ENCODE measurements at regions not wholly inside any gene's neighbourhood (a gene's known extent, or its start where the extent isn't known, plus 50 kb on each side); places are given as distances from the start of the nearest gene placed in this dataset.

DNA sequence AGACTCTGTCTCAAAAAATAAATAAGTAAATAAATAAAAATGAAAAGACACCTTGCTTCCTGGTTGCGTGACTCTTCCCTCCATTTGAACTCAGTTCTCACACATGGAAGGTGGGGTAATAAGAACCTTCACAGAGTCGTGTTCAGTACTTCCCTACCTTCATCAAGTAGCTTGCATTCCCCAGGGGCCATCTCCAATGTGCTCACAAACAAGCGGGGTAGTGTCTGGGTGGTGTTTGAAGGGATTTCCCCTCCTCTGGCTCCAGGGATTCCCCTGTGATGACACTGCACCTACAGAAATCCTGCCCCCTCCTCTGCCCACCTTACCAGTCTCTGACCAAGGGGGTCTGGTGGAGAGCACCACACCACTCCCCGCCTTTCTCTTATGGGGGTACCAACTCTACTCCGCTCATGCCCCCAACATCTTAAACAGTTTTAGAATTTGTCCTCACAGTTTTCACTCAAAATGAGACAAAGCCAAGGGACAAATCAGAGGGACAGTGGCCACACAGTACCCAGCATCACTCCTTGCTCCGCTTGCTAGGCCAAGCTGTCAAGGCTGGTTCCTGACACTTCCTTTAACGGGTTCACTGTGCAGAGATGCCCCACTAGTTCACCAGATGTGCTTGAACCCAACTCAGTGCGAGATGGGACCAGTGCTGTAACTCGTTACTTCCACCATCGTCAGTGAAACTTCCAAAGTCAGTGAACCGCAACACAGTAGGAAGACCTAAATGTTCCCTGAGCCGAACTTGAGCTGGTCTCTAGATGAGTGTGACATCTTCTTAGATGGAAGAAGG, 69.1 kb downstream of the COPRS start:
- Histone ChIP-seq H4K5ac (ENCODE audit: low read length) (no peak overlapping the region), H3K27ac (ENCODE audit: low read depth, low read length) (no peak overlapping the region), H4K8ac (ENCODE audit: low read depth, low read length) (no peak overlapping the region), H3K4me2 (ENCODE audit: low read length) (no peak overlapping the region), H3K36me3 (ENCODE audit: control insufficient read depth, insufficient read depth, low read length) (no peaks in the 10 kb centered on the region), H3K56ac (ENCODE audit: low read length) (no peak overlapping the region), H3K4ac (ENCODE audit: low read depth, low read length) (no peak overlapping the region), H3K79me2 (ENCODE audit: control insufficient read depth, insufficient read depth, low read length) (no peaks in the 10 kb centered on the region), H3K23ac (ENCODE audit: low read length) (no peak overlapping the region), H3K79me1 (ENCODE audit: low read length) (no peaks in the 10 kb centered on the region), H2BK15ac (replicated peaks; ENCODE audit: low read depth) (no peak overlapping the region), H3K18ac (ENCODE audit: low read length) (no peak overlapping the region), H3K4me3 (ENCODE audit: low read length) (no peak overlapping the region), H2BK5ac (ENCODE audit: low read length) (no peak overlapping the region), H3K9ac (ENCODE audit: low read length) (no peak overlapping the region), H3K4me1 (ENCODE audit: control insufficient read depth, low read depth, low read length) (no peaks in the 10 kb centered on the region), H2BK120ac (ENCODE audit: low read depth, low read length) (no peak overlapping the region), H2AK5ac (ENCODE audit: low read length) (no peak overlapping the region), H3K27me3 (ENCODE audit: insufficient read depth, low read length, poor library complexity) (no peaks in the 10 kb centered on the region)
- DNase-seq = no peak
- no CpG with 5 or more reads among the region's 12 CpGs for WGBS (ENCODE audit: extremely low coverage, insufficient coverage, low lambda C conversion rate)

DNA sequence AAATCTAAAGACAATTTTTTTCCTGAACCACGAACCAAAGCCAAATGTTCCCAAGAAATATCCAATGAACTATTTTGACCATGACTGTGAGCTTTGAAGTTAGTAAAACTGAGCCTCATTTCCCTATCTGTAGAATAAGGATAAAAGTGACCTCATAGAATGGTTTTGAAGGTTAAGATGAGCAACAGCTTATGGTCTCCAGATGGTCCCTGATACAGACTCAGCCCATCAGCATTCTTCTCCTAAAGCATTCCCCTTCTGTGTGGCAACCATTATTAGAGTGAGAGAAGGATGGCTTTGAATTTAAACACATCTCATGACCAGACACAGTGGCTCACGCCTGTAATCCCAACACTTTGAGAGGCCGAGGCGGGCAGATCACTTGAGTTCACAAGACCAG, 70.1 kb downstream of the COPRS start:
- H3K27ac ChIP-seq (ENCODE audit: low read depth, low read length) = no peak overlapping the region
- WGBS (ENCODE audit: extremely low coverage, insufficient coverage, low lambda C conversion rate) = no CpG with 5 or more reads among the region's 4 CpGs

DNA sequence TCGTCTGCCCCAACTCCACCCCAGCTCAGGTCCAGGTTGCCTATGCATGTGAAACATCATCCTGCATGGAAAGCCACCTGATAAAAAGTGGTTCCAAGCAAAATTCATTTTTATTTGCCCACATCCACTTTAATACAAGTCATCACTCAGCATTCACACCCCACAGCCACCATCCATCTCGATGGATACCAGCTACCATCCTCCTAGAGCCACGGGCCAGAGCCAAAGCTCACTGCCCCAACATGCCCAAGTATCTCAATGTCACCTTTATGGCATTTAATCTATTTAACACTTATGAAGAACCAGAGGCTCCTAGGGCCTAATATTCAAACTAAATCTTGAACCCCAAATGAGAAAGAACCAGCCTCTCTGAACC, 70.5 kb downstream of the COPRS start:
- no peak overlapping the region for H3K4ac ChIP-seq (ENCODE audit: low read depth, low read length)
- H3K4me3 ChIP-seq (ENCODE audit: low read length) = no peak overlapping the region
- no peak overlapping the region for H3K56ac ChIP-seq (ENCODE audit: low read length)
- H3K27ac ChIP-seq (ENCODE audit: low read depth, low read length) = no peak overlapping the region
- no peak overlapping the region for H2BK15ac ChIP-seq (replicated peaks; ENCODE audit: low read depth)
- no peak overlapping the region for H4K8ac ChIP-seq (ENCODE audit: low read depth, low read length)
- no peak overlapping the region for H3K18ac ChIP-seq (ENCODE audit: low read length)
- H3K23ac ChIP-seq (ENCODE audit: low read length) = no peak overlapping the region
- H3K79me1 ChIP-seq (ENCODE audit: low read length) = no peaks in the 10 kb centered on the region
- no peak overlapping the region for H3K4me2 ChIP-seq (ENCODE audit: low read length)
- no peak for DNase-seq
- H3K9ac ChIP-seq (ENCODE audit: low read length) = no peak overlapping the region
- no peak overlapping the region for H4K5ac ChIP-seq (ENCODE audit: low read length)
- H3K27me3 ChIP-seq (ENCODE audit: insufficient read depth, low read length, poor library complexity) = no peaks in the 10 kb centered on the region
- H2BK5ac ChIP-seq (ENCODE audit: low read length) = no peak overlapping the region
- H3K36me3 ChIP-seq (ENCODE audit: control insufficient read depth, insufficient read depth, low read length) = no peaks in the 10 kb centered on the region
- H2BK120ac ChIP-seq (ENCODE audit: low read depth, low read length) = no peak overlapping the region
- WGBS (ENCODE audit: extremely low coverage, insufficient coverage, low lambda C conversion rate) = no CpG with 5 or more reads among the region's 3 CpGs
- no peak overlapping the region for H2AK5ac ChIP-seq (ENCODE audit: low read length)
- no peaks in the 10 kb centered on the region for H3K4me1 ChIP-seq (ENCODE audit: control insufficient read depth, low read depth, low read length)
- H3K79me2 ChIP-seq (ENCODE audit: control insufficient read depth, insufficient read depth, low read length) = no peaks in the 10 kb centered on the region

More for the DNA sequence above, 70.1 kb downstream of the COPRS start:
- no peak overlapping the region for H3K4ac ChIP-seq (ENCODE audit: low read depth, low read length)
- no peak overlapping the region for H3K4me2 ChIP-seq (ENCODE audit: low read length)
- no peak overlapping the region for H3K23ac ChIP-seq (ENCODE audit: low read length)
- no peak overlapping the region for H4K5ac ChIP-seq (ENCODE audit: low read length)
- DNase-seq = no peak
- H2BK15ac ChIP-seq (replicated peaks; ENCODE audit: low read depth) = no peak overlapping the region
- H2AK5ac ChIP-seq (ENCODE audit: low read length) = no peak overlapping the region
- H3K79me1 ChIP-seq (ENCODE audit: low read length) = no peaks in the 10 kb centered on the region
- no peaks in the 10 kb centered on the region for H3K27me3 ChIP-seq (ENCODE audit: insufficient read depth, low read length, poor library complexity)
- no peak overlapping the region for H3K9ac ChIP-seq (ENCODE audit: low read length)
- H2BK5ac ChIP-seq (ENCODE audit: low read length) = no peak overlapping the region
- H4K8ac ChIP-seq (ENCODE audit: low read depth, low read length) = no peak overlapping the region
- no peak overlapping the region for H3K56ac ChIP-seq (ENCODE audit: low read length)
- no peaks in the 10 kb centered on the region for H3K36me3 ChIP-seq (ENCODE audit: control insufficient read depth, insufficient read depth, low read length)
- H3K79me2 ChIP-seq (ENCODE audit: control insufficient read depth, insufficient read depth, low read length) = no peaks in the 10 kb centered on the region
- no peak overlapping the region for H3K4me3 ChIP-seq (ENCODE audit: low read length)
- no peak overlapping the region for H3K18ac ChIP-seq (ENCODE audit: low read length)
- no peak overlapping the region for H2BK120ac ChIP-seq (ENCODE audit: low read depth, low read length)
- no peaks in the 10 kb centered on the region for H3K4me1 ChIP-seq (ENCODE audit: control insufficient read depth, low read depth, low read length)

DNA sequence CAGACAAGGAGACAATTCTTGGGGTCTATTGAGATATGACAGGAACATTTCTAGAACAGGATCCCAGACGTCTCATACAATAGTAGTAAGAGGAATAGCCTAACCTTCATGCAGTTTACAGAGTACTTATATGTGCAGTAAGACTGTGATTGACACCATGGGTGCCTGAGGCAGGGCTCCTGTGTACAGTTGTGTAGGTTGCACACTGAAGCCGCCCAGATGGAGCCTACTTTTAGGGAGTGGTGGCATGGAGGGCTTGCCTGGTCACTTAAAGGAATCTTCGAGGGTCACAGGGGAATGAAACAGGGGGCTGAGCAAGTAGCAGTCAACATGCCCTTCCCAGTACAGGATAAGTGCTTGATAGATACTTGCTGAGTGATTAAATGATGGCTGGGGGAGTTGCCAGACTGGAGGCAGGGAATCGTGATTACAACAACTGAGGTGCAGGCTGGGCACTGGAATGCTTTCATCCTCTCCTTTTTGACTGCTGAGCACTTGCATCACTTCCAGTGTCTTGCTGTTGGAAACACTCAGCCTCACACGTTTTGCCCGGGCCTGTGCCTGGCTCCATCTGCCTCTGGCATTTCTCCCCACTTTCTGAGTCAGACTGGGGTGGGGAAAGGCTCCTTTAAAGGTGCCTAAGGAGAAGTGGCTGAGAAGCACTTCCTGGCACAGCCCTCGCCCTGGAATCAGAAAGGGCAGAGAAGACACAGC, 71.0 kb downstream of the COPRS start:
- no peaks in the 10 kb centered on the region for H3K27me3 ChIP-seq (ENCODE audit: insufficient read depth, low read length, poor library complexity)
- no peak overlapping the region for H3K9ac ChIP-seq (ENCODE audit: low read length)
- H4K5ac ChIP-seq (ENCODE audit: low read length) = no peak overlapping the region
- no peaks in the 10 kb centered on the region for H3K79me1 ChIP-seq (ENCODE audit: low read length)
- H2BK5ac ChIP-seq (ENCODE audit: low read length) = no peak overlapping the region
- no peak overlapping the region for H3K4me2 ChIP-seq (ENCODE audit: low read length)
- no peaks in the 10 kb centered on the region for H3K36me3 ChIP-seq (ENCODE audit: control insufficient read depth, insufficient read depth, low read length)
- H2AK5ac ChIP-seq (ENCODE audit: low read length) = no peak overlapping the region
- no peak overlapping the region for H3K27ac ChIP-seq (ENCODE audit: low read depth, low read length)
- H3K18ac ChIP-seq (ENCODE audit: low read length) = no peak overlapping the region
- no peak overlapping the region for H3K23ac ChIP-seq (ENCODE audit: low read length)
- H3K4me3 ChIP-seq (ENCODE audit: low read length) = no peak overlapping the region
- H2BK120ac ChIP-seq (ENCODE audit: low read depth, low read length) = no peak overlapping the region
- H4K8ac ChIP-seq (ENCODE audit: low read depth, low read length) = no peak overlapping the region
- no peaks in the 10 kb centered on the region for H3K79me2 ChIP-seq (ENCODE audit: control insufficient read depth, insufficient read depth, low read length)
- no peak overlapping the region for H2BK15ac ChIP-seq (replicated peaks; ENCODE audit: low read depth)
- no CpG with 5 or more reads among the region's 7 CpGs for WGBS (ENCODE audit: extremely low coverage, insufficient coverage, low lambda C conversion rate)
- no peak overlapping the region for H3K4ac ChIP-seq (ENCODE audit: low read depth, low read length)
- DNase-seq = peak; percentile 33
- no peak overlapping the region for H3K56ac ChIP-seq (ENCODE audit: low read length)
- no peaks in the 10 kb centered on the region for H3K4me1 ChIP-seq (ENCODE audit: control insufficient read depth, low read depth, low read length)

DNA sequence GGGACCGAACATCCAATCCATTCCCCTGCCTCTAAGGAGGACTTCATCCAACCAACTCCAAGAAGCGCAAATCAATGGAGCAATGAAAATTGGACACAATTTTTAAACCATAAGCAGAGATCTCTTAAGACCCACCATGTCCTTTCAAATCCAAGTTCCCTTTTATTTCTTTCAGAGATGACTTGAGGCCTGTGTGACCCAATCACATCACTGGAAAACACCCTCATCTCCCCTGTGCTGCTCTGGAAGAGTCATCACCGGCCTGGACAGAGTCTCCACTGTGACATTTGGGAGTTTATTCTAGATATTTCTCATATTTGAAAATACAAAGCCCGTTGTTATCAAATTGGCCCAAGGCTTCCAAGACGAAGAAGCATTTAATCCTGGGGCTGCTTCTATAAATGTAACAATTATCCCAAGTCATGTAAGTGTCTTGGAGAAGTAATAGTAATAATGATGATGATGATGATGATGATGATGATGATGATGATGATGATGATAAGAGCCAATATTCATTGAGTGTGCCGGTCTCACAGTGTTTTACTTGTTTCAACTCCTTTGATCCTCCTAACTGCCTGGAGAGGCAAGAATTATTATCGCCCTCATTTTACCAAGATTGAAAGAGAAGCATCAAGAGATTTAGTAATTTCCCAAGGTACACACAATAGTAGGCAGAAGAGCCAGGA, 72.1 kb downstream of the COPRS start:
- Histone ChIP-seq H3K4me1 (ENCODE audit: control insufficient read depth, low read depth, low read length) (no peaks in the 10 kb centered on the region), H2BK5ac (ENCODE audit: low read length) (no peak overlapping the region), H2BK15ac (replicated peaks; ENCODE audit: low read depth) (no peak overlapping the region), H4K5ac (ENCODE audit: low read length) (no peak overlapping the region), H3K4ac (ENCODE audit: low read depth, low read length) (no peak overlapping the region), H3K79me1 (ENCODE audit: low read length) (no peaks in the 10 kb centered on the region), H2AK5ac (ENCODE audit: low read length) (no peak overlapping the region), H3K79me2 (ENCODE audit: control insufficient read depth, insufficient read depth, low read length) (no peaks in the 10 kb centered on the region), H3K4me3 (ENCODE audit: low read length) (no peak overlapping the region), H3K18ac (ENCODE audit: low read length) (no peak overlapping the region), H3K27ac (ENCODE audit: low read depth, low read length) (no peak overlapping the region), H3K9ac (ENCODE audit: low read length) (no peak overlapping the region), H4K8ac (ENCODE audit: low read depth, low read length) (no peak overlapping the region), H3K23ac (ENCODE audit: low read length) (no peak overlapping the region), H3K36me3 (ENCODE audit: control insufficient read depth, insufficient read depth, low read length) (no peaks in the 10 kb centered on the region), H2BK120ac (ENCODE audit: low read depth, low read length) (no peak overlapping the region), H3K4me2 (ENCODE audit: low read length) (no peak overlapping the region), H3K27me3 (ENCODE audit: insufficient read depth, low read length, poor library complexity) (no peaks in the 10 kb centered on the region), H3K56ac (ENCODE audit: low read length) (no peak overlapping the region)
- DNase-seq = no peak
- no CpG with 5 or more reads among the region's 7 CpGs for WGBS (ENCODE audit: extremely low coverage, insufficient coverage, low lambda C conversion rate)

Data from mesendoderm (in vitro differentiated cells).